Choroid plexus epithelial cell (primary cell): ENCODE measurements at regions not wholly inside any gene's neighbourhood (a gene's known extent, or its start where the extent isn't known, plus 50 kb on each side); places are given as distances from the start of the nearest gene placed in this dataset.

Experiments used
- DNase-seq: peaks from one replicate; pipeline ENCODE4 v3.0.0-alpha.2; 2010; ENCODE audit warnings: low read depth
- H3K4me3 ChIP-seq: 2 replicates; pipeline ENCODE4 v1.5.1; 2011; ENCODE audit warnings: low read depth, mild to moderate bottlenecking, control low read depth, low read length, moderate library complexity
- TF ChIP-seq, protein P1 (sequence below): conservative IDR thresholded peaks from 2 replicates; pipeline ENCODE4 v1.5.1; 2011; ENCODE audit warnings: low read depth, mild to moderate bottlenecking, control low read depth, inconsistent platforms, low read length, moderate library complexity

DNA sequence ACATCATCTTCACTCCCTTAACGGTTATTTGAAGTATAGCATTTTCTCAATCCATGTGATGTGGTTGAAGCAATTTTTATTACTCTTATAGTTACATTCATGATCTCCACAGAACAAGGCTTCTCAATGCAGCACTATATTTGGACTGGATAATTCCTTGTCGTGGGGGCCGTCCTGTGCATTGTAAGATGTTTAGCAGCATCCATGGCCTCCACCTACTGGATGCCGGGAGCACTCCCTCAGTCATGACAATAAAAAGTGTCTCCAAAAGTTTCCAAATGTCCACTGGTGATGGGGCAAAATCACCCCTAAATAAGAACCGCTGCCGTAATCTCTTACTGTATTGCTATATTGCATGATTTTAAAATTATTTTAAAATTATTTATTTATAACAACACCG is 110.6 kb upstream of the DDX18 start:
- TF ChIP-seq, protein P1, sequence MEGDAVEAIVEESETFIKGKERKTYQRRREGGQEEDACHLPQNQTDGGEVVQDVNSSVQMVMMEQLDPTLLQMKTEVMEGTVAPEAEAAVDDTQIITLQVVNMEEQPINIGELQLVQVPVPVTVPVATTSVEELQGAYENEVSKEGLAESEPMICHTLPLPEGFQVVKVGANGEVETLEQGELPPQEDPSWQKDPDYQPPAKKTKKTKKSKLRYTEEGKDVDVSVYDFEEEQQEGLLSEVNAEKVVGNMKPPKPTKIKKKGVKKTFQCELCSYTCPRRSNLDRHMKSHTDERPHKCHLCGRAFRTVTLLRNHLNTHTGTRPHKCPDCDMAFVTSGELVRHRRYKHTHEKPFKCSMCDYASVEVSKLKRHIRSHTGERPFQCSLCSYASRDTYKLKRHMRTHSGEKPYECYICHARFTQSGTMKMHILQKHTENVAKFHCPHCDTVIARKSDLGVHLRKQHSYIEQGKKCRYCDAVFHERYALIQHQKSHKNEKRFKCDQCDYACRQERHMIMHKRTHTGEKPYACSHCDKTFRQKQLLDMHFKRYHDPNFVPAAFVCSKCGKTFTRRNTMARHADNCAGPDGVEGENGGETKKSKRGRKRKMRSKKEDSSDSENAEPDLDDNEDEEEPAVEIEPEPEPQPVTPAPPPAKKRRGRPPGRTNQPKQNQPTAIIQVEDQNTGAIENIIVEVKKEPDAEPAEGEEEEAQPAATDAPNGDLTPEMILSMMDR: no peak
- no peak overlapping the region for H3K4me3 ChIP-seq
- DNase-seq: no peak

DNA sequence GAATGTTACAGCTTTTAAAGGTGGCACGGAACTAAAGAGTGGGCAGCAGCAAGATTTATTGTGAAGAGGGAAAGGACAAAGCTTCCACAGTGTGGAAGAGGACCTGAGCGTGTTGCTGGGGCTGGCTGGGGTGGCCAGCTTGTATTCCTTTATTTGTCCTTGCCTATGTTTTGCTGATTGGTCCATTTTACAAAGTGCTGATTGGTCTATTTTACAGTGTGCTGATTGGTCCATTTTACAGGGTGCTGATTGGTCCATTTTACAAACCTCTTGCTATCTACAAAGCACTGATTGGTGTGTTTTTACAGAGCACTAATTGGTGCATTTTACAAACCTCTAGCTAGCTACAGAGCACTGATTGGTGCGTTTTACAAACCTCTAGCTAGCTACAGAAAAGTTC is 109.7 kb upstream of the DDX18 start:
- no peak overlapping the region for H3K4me3 ChIP-seq
- DNase-seq: no peak
- TF ChIP-seq, protein P1: no peak

DNA sequence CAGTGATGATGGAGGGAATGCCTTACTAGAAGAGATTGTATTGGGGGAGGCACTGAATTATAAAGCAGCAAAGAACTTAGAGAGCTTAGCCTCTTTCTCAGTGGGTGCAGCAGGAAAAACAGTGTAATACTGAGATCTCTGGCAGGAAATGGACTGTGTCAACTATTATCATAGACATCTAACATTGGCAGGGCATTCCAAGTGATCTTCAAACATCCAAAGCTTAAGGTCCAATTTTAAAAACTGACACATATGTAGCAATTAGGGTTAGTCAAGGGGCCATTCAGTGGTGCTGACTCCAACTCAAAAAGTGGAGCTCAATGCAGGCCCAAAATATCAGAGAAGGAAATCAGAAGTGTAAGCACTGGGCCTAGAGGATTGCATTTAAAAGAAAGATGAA is 106.6 kb upstream of the DDX18 start:
- TF ChIP-seq, protein P1: no peak
- no peak for DNase-seq
- H3K4me3 ChIP-seq: no peak overlapping the region

DNA sequence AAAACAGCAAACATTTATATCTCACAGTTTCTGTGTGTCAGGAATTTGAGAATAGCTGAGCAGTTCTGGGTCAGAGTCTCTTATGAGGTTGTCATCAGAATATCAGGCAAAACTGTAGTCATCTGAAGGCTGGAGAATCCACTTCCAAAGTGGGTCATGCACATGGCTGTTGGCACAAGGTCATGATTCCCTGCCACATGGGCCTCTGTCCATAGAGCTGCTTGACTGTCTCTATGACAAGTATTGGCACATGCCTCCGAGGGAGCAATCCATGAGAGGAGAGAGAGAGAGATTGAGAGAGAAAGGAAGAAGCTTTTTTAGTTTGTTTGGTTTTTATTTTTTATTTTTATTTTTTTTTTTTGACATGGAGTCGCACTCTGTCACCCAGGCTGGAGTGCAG is 101.8 kb upstream of the DDX18 start:
- DNase-seq: no peak
- TF ChIP-seq, protein P1: no peak
- no peak overlapping the region for H3K4me3 ChIP-seq

DNA sequence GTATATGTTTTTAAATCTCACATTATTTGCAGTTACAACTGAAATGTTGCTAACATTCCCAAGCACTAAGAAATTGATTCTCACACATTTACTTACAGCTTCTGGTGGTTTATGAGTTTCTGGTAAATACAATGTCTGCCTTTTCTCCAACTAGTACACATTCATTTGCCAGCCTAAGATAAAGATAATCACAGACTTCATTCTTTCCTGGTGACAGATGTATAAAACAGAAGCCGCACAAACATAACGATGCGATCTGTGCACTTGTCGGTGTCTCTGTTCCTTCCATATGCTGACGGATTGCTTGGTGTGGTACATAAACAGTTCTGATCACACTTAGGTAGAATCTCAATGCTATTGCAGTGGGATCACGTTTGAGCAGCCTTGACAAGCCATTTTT is 100.4 kb upstream of the DDX18 start:
- H3K4me3 ChIP-seq: no peak overlapping the region
- TF ChIP-seq, protein P1: no peak
- no peak for DNase-seq

DNA sequence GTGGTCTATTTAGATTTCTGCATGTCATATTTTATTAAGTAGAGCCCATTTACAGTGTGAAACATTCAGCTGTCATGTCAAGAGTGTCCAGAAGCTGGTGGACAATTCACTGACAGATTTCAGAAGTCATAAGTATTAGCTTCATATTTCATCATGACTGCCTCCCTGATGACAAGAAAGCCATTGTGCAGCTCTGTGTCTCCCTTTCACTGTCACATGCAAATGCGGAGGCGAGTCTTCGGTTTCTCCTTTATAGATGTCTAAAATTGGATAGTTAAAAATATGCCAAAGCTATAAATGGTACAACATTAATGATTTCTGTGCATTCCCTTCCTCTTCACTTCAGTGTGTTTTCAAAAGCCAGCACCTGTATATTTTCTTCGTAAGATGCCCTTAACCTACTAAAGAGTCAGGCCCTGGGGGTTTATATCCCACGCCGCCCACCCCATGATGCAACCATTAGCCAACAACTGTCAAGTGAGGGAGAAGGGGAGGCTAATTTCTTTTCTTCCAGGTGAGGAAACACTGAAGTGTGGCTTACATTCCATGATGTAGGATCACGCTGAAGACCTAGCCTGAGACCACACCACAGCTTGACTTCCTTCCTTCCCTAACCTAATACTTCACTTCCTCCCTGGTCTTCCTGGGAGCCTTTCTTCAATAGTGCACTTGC is 99.6 kb upstream of the DDX18 start:
- DNase-seq: no peak
- TF ChIP-seq, protein P1: no peak
- H3K4me3 ChIP-seq: no peak overlapping the region

DNA sequence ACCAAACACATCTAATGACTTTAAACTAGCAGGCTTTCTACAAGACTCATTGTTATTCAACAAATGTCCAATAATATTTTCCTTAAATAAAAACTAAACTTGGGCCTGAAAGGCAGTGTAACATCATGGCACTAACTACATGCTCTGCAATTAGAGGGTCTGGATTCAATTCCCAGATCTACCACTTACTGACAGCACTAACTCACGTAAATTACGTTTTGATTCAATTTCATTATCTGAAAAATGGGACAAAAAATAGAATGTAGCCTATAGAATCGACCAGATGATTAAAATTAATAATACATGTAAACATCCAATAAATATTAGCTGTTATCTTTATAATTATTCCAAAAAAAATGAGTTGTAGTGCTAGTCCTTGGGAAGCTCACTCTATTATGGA is 98.0 kb upstream of the DDX18 start:
- TF ChIP-seq, protein P1: no peak
- H3K4me3 ChIP-seq: no peak overlapping the region
- no peak for DNase-seq
